PC-3 (cell line): ENCODE measurements at regions not wholly inside any gene's neighbourhood (a gene's known extent, or its start where the extent isn't known, plus 50 kb on each side); places are given as distances from the start of the nearest gene placed in this dataset.

Source experiments
- ATAC-seq: fragments of 200-7000 bp; cut with Tn5 transposase; 2 replicates; pipeline ENCODE4 v1.9.1; 2020; ENCODE audit warnings: mild to moderate bottlenecking, moderate library complexity
- BruUV-seq: library from RNA; stranded (reverse); fragments of 400-500 nt; replicated peaks from 2 replicates; lab custom pipeline; 2021; lab: Mats Ljungman, UMichigan
- CTCF ChIA-PET: fragments of 300-600 bp; sonication (Branson Sonifier 250); formaldehyde crosslinking; loops from one replicate; lab custom pipeline; 2022; ENCODE audit warnings: antibody characterized with exemption; lab: Charles Lee
- POLR2A ChIA-PET: fragments of 300-600 bp; sonication (Branson Sonifier 250); formaldehyde crosslinking; loops from one replicate; lab custom pipeline; 2022; ENCODE audit warnings: antibody characterized with exemption; ENCODE audit not compliant: unreplicated experiment; lab: Charles Lee
- DNase-seq: peaks from one replicate; pipeline ENCODE4 v3.0.0-alpha.2; 2015
- H2AFZ ChIP-seq: fragments of 300-600 bp; sonication (generic); 2 replicates; pipeline ENCODE4 v1.6.0; 2016; ENCODE audit warnings: antibody characterized with exemption, low read length
- H3F3A ChIP-seq: fragments of 300-600 bp; sonication (generic); one replicate; pipeline ENCODE4 v1.6.0; 2017; ENCODE audit warnings: antibody characterized with exemption, low read length, control low read depth, mild to moderate bottlenecking; ENCODE audit not compliant: unreplicated experiment
- H3K27ac ChIP-seq: fragments of 300-600 bp; sonication (generic); 2 replicates; pipeline ENCODE4 v1.5.1; 2016; ENCODE audit warnings: mild to moderate bottlenecking, low read length
- H3K27me3 ChIP-seq: fragments of 300-600 bp; sonication (generic); 2 replicates; pipeline ENCODE4 v1.6.1; 2016; ENCODE audit warnings: low read length, mixed read lengths
- H3K36me3 ChIP-seq: fragments of 300-600 bp; sonication (generic); 2 replicates; pipeline ENCODE4 v1.6.1; 2016; ENCODE audit warnings: low read depth, mixed run types, low read length, mixed read lengths
- H3K4me1 ChIP-seq: fragments of 300-600 bp; sonication (generic); 2 replicates; pipeline ENCODE4 v1.5.1; 2016; ENCODE audit warnings: low read length; ENCODE audit not compliant: insufficient read depth
- H3K4me2 ChIP-seq: fragments of 300-600 bp; sonication (generic); 2 replicates; pipeline ENCODE4 v1.6.0; 2016; ENCODE audit warnings: low read length
- H3K4me3 ChIP-seq: fragments of 300-600 bp; sonication (generic); 2 replicates; pipeline ENCODE4 v1.5.1; 2016; ENCODE audit warnings: mild to moderate bottlenecking, low read length, mixed read lengths
- H3K79me2 ChIP-seq: fragments of 300-600 bp; sonication (generic); 2 replicates; pipeline ENCODE4 v1.6.1; 2017; ENCODE audit warnings: low read length, mixed read lengths
- H3K9ac ChIP-seq: fragments of 300-600 bp; sonication (generic); 2 replicates; pipeline ENCODE4 v1.6.0; 2016; ENCODE audit warnings: mild to moderate bottlenecking, low read length
- H3K9me2 ChIP-seq: fragments of 300-600 bp; sonication (generic); replicated peaks from 2 replicates; pipeline ENCODE4 v1.6.1; 2016; ENCODE audit warnings: mixed run types, low read length, mixed read lengths
- H3K9me3 ChIP-seq: fragments of 300-600 bp; sonication (generic); 2 replicates; pipeline ENCODE4 v1.6.1; 2016; ENCODE audit warnings: low read length, mixed read lengths
- H4K20me1 ChIP-seq: fragments of 300-600 bp; sonication (generic); 2 replicates; pipeline ENCODE4 v1.6.1; 2016; ENCODE audit warnings: low read length, mixed read lengths
- CTCF ChIP-seq: fragments of 300-600 bp; sonication (generic); conservative IDR thresholded peaks from 2 replicates; pipeline ENCODE4 v1.5.1; 2017; ENCODE audit warnings: antibody characterized with exemption, low read depth, mild to moderate bottlenecking, low read length
- EZH2 ChIP-seq: fragments of 300-600 bp; sonication (generic); IDR thresholded peaks from one replicate; pipeline ENCODE4 v1.6.1; 2017; ENCODE audit warnings: antibody characterized with exemption, mild to moderate bottlenecking, low read length; ENCODE audit not compliant: unreplicated experiment
- EZH2phosphoT487 ChIP-seq: fragments of 300-600 bp; sonication (generic); IDR thresholded peaks from 2 replicates; pipeline ENCODE4 v1.6.1; 2018; ENCODE audit warnings: mild to moderate bottlenecking, antibody characterized with exemption, low read length, borderline replicate concordance
- intact Hi-C: fragments of 100-400 bp; cut with micrococcal nuclease; formaldehyde crosslinking; loops from 2 replicates; pipeline ENCODE4 v1.9.0; 2023

- Histone ChIP-seq H3K79me2 (no peaks in the 10 kb centered on the region), H3K36me3 (no peaks in the 10 kb centered on the region), H3K9ac (no peak overlapping the region), H3K4me2 (no peak overlapping the region), H3K9me3 (0 out of 2 replicates have a peak, but pooled peaks cover 4% of the 10 kb centered on the region), H2AFZ (no peak overlapping the region), H3F3A (no peaks in the 10 kb centered on the region), H3K27me3 (no peaks in the 10 kb centered on the region), H3K4me3 (no peak overlapping the region), H3K9me2 (no peaks in the 10 kb centered on the region), H4K20me1 (no peaks in the 10 kb centered on the region), H3K4me1 (no peaks in the 10 kb centered on the region), H3K27ac (no peak overlapping the region)
- intact Hi-C loops: no loop called here
- TF ChIP-seq CTCF (no peak), EZH2phosphoT487 (no peak), EZH2 (no peak)
- BruUV-seq: no TSS peak
- no peak for DNase-seq
- POLR2A ChIA-PET: no interaction called here
- CTCF ChIA-PET: no interaction called here
- ATAC-seq: no peak
Measured at GRCh38 chr17:22512057-22512456, 819.7 kb downstream of the KCNJ18 start.

- Histone ChIP-seq H3K27ac (no peak overlapping the region), H3K9ac (no peak overlapping the region), H3K79me2 (no peaks in the 10 kb centered on the region), H3K4me2 (no peak overlapping the region), H3K9me2 (no peaks in the 10 kb centered on the region), H3K4me3 (no peak overlapping the region), H4K20me1 (no peaks in the 10 kb centered on the region), H2AFZ (no peak overlapping the region), H3K4me1 (no peaks in the 10 kb centered on the region), H3K27me3 (no peaks in the 10 kb centered on the region), H3K36me3 (no peaks in the 10 kb centered on the region), H3K9me3 (0 out of 2 replicates have a peak, but pooled peaks cover 4% of the 10 kb centered on the region), H3F3A (no peaks in the 10 kb centered on the region)
- intact Hi-C loops: no loop called here
- no peak for TF ChIP-seq CTCF
- no peak for TF ChIP-seq EZH2phosphoT487
- no peak for TF ChIP-seq EZH2
- no TSS peak for BruUV-seq
- ChIA-PET POLR2A (no interaction called here), CTCF (no interaction called here)
- ATAC-seq (no peak), DNase-seq (no peak)
Measured at GRCh38 chr17:22512506-22512905, 820.2 kb downstream of the KCNJ18 start.

- Histone ChIP-seq H3K9me2 (no peaks in the 10 kb centered on the region), H3K4me2 (no peak overlapping the region), H3K4me3 (no peak overlapping the region), H3K4me1 (no peaks in the 10 kb centered on the region), H3K9ac (no peak overlapping the region), H3K36me3 (no peaks in the 10 kb centered on the region), H3K27ac (no peak overlapping the region), H3K27me3 (no peaks in the 10 kb centered on the region), H2AFZ (no peak overlapping the region), H3F3A (no peaks in the 10 kb centered on the region), H3K79me2 (no peaks in the 10 kb centered on the region), H3K9me3 (0 out of 2 replicates have a peak, but pooled peaks cover 4% of the 10 kb centered on the region), H4K20me1 (no peaks in the 10 kb centered on the region)
- BruUV-seq: no TSS peak
- POLR2A ChIA-PET: no interaction called here
- intact Hi-C loops: no loop called here
- TF ChIP-seq EZH2 (no peak), CTCF (no peak; the same call in 1 of the 2 replicates), EZH2phosphoT487 (no peak)
- ATAC-seq: no peak
- no peak for DNase-seq
- CTCF ChIA-PET: no interaction called here
Measured at GRCh38 chr17:22512997-22513538, 820.7 kb downstream of the KCNJ18 start.
